Spleen (tissue), 7 donors: ENCODE measurements at regions not wholly inside any gene's neighbourhood (a gene's known extent, or its start where the extent isn't known, plus 50 kb on each side); places are given as distances from the start of the nearest gene placed in this dataset.

Experiments used
- CTCF ChIP-seq, 11 experiments: fragments of 200-600 bp in 7 of 11; fragments of 450-650 bp in 4 of 11; sonication (generic) in 4 of 11; IDR thresholded peaks in 8 of 11; conservative IDR thresholded peaks in 3 of 11; 1 replicate in 7 of 11; 2 replicates in 4 of 11; pipeline versions ENCODE4 v1.4.0 to v1.8.0; 2016 to 2021; ENCODE audit warnings: antibody characterized with exemption in 11 of 11, inconsistent platforms in 4 of 11, mild to moderate bottlenecking in 1 of 11
- POLR2AphosphoS5 ChIP-seq, 3 donors: sonication (generic); formaldehyde crosslinking; IDR thresholded peaks; one replicate each; pipeline ENCODE4 v1.5.1; 2017; ENCODE audit warnings: antibody characterized with exemption in 3 of 3
- donor health status: DM: no; HTN: no; CAD: no; lungs with moderate emphysema.
- donor health status: DM: no; HTN: no; CAD: no.
- donor health status: DM: no; HTN: no; CAD: no.

DNA sequence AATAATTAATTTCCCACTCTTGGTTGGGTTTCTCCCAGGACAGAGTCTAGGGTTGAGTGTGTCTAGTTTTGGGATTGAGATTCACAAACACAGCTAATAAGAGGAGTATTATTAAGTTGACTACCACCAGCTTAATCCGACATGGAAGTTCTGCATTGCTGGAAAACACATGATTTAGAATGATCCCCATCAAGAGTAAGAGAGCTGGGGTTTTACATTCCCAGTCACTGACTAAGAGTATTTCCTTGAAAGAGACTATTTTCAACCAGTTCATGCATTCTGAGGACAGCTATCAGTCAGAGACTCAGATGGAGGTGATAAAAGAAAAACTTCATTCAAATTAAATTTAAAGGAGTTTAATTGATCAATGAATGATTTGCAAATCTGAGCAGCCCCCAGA, 334.6 kb upstream of the LRATD1 start:
- TF ChIP-seq CTCF (IDR thresholded peaks at IDR 0.05 in 8 of 11, conservative IDR thresholded peaks at IDR 0.05 in 3 of 11) (no peak), POLR2AphosphoS5 (IDR thresholded peaks at IDR 0.05) (no peak)
